Heart left ventricle (tissue), 13 donors: ENCODE measurements at regions not wholly inside any gene's neighbourhood (a gene's known extent, or its start where the extent isn't known, plus 50 kb on each side); places are given as distances from the start of the nearest gene placed in this dataset.

Source experiments
- POLR2A ChIP-seq, 2 donors: fragments of 450-650 bp; IDR thresholded peaks; one replicate each; pipeline ENCODE4 v1.6.1; 2017; ENCODE audit warnings: antibody characterized with exemption in 2 of 2, mild to moderate bottlenecking in 2 of 2, moderate library complexity in 2 of 2
- TF ChIP-seq, protein P1 (sequence below), 12 donors: fragments of 200-600 bp; sonication (generic) in 4 of 12; IDR thresholded peaks; one replicate each; pipeline versions ENCODE4 v1.5.0 to v1.8.0; 2018 to 2022; ENCODE audit warnings: antibody characterized with exemption in 12 of 12, mild to moderate bottlenecking in 5 of 12
- donor health status: ischemic (EF 13 %, LVEDD 7.1; RV severe dilation, severe dysfunction).
- donor health status: DM: no; HTN: yes; CAD: no.
- donor health status: DM: no; HTN: no; CAD: no.
- donor health status: ischemic (EF 25% LVEDD 6.9; RV normal size, moderate dysfunction).
- donor health status: ischemic (EF 25% LVEDD 5.7; RV mildly dilated, moderate dysfunction).
- donor health status: ischemic (EF 35%, LVEDD 5.7; RV mildly dilated, moderate dysfunction).
- donor health status: nonischemic (EF 11% LVEDD 7.7; RV severe dilation, severe dysfunction).
- donor health status: DM: yes; HTN: yes; CAD: no.
- donor health status: PGD.
- donor health status: ischemic (EF 29% LVEDD 5.4; RV normal size, mild dysfunction).
- donor health status: nonischemic (EF 23%, LVEDD 6.1; RV moderate dilation, normal function).

DNA sequence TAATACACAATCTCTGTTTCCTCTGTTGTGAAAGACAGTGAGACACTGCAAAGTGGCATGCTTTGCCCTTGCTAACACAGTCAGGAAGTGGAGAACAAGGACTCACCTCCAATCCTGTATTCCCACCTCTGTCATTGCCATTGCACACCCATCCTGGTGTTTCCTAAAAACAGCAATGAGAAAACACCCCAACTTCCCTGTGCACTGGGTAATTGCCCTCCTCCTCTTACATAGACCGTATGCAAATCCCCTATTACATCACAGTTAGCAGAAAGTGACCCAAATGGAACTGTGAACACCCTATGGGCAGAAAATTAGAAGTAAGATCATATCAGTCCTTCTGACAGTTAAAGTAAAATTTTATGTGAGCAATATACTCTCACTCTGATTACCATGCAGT lies 355.5 kb downstream of the BCL11B start:
- TF ChIP-seq, protein P1, sequence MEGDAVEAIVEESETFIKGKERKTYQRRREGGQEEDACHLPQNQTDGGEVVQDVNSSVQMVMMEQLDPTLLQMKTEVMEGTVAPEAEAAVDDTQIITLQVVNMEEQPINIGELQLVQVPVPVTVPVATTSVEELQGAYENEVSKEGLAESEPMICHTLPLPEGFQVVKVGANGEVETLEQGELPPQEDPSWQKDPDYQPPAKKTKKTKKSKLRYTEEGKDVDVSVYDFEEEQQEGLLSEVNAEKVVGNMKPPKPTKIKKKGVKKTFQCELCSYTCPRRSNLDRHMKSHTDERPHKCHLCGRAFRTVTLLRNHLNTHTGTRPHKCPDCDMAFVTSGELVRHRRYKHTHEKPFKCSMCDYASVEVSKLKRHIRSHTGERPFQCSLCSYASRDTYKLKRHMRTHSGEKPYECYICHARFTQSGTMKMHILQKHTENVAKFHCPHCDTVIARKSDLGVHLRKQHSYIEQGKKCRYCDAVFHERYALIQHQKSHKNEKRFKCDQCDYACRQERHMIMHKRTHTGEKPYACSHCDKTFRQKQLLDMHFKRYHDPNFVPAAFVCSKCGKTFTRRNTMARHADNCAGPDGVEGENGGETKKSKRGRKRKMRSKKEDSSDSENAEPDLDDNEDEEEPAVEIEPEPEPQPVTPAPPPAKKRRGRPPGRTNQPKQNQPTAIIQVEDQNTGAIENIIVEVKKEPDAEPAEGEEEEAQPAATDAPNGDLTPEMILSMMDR (IDR thresholded peaks at IDR 0.05): no peak
- TF ChIP-seq POLR2A (IDR thresholded peaks at IDR 0.05): no peak
